B cell (primary cell): ENCODE measurements at regions not wholly inside any gene's neighbourhood (a gene's known extent, or its start where the extent isn't known, plus 50 kb on each side); places are given as distances from the start of the nearest gene placed in this dataset.

ENCODE experiments used
- ATAC-seq: fragments of 200-7000 bp; cut with Tn5 transposase; one replicate; pipeline ENCODE4 v1.10.0; 2021; ENCODE audit warnings: low read depth, mild to moderate bottlenecking, moderate number of reproducible peaks, moderate library complexity
- CTCF ChIA-PET: fragments of 350-600 bp; sonication (Branson Sonifier 250); formaldehyde crosslinking; loops from one replicate; lab custom pipeline; 2021; ENCODE audit warnings: antibody characterized with exemption, inconsistent platforms; lab: Charles Lee
- POLR2A ChIA-PET: fragments of 350-600 bp; sonication (Branson Sonifier 250); formaldehyde crosslinking; loops from one replicate; lab custom pipeline; 2021; ENCODE audit warnings: antibody characterized with exemption; lab: Charles Lee
- DNase-seq: peaks from one replicate; pipeline ENCODE4 v3.0.0; 2013
- H2AFZ ChIP-seq: 2 replicates; pipeline ENCODE4 v1.6.1; 2012; ENCODE audit warnings: mild to moderate bottlenecking, low read depth, low read length; ENCODE audit not compliant: insufficient read depth, poor library complexity, severe bottlenecking
- H3K27ac ChIP-seq, 2 donors: 1 replicate in 1 of 2; 2 replicates in 1 of 2; pipeline ENCODE4 v1.5.1; 2012 to 2013; ENCODE audit warnings: low read length in 2 of 2, mild to moderate bottlenecking in 2 of 2, moderate library complexity in 1 of 2
- H3K27me3 ChIP-seq, 4 experiments: fragments of 200-600 bp in 1 of 4; sonication (generic) in 1 of 4; replicated peaks in 1 of 4; 1 replicate in 2 of 4; 2 replicates in 2 of 4; pipeline versions ENCODE4 v1.6.1 to v1.7.0; 2013 to 2016; ENCODE audit warnings: low read length in 3 of 4, mild to moderate bottlenecking in 2 of 4, mixed read lengths in 1 of 4, moderate library complexity in 1 of 4; ENCODE audit not compliant: insufficient read depth in 4 of 4, control insufficient read depth in 3 of 4; ENCODE audit errors: control extremely low read depth in 1 of 4
- H3K36me3 ChIP-seq, 2 experiments: replicated peaks in 1 of 2; 1 replicate in 1 of 2; 2 replicates in 1 of 2; pipeline versions ENCODE4 v1.6.1 to v1.7.1; 2013; ENCODE audit warnings: low read length in 1 of 2; ENCODE audit not compliant: insufficient read depth in 2 of 2, control insufficient read depth in 1 of 2; ENCODE audit errors: control extremely low read depth in 1 of 2, extremely low read depth in 1 of 2
- H3K4me1 ChIP-seq, 2 donors: fragments of 200-600 bp in 1 of 2; sonication (generic) in 1 of 2; 1 replicate in 1 of 2; 2 replicates in 1 of 2; pipeline versions ENCODE4 v1.5.1 to v1.6.1; 2013 to 2017; ENCODE audit warnings: low read length in 2 of 2; ENCODE audit not compliant: control insufficient read depth in 2 of 2, insufficient read depth in 2 of 2
- H3K4me2 ChIP-seq: replicated peaks from 2 replicates; pipeline ENCODE3; 2012; ENCODE audit warnings: mild to moderate bottlenecking, low read depth, low read length; ENCODE audit not compliant: poor library complexity, severe bottlenecking
- H3K4me3 ChIP-seq, 5 experiments: fragments of 200-600 bp in 1 of 5; sonication (generic) in 1 of 5; 1 replicate in 3 of 5; 2 replicates in 2 of 5; pipeline versions ENCODE4 v1.5.1 to v1.7.0; 2011 to 2016; ENCODE audit warnings: low read length in 4 of 5, mild to moderate bottlenecking in 4 of 5, low read depth in 2 of 5, control low read depth in 1 of 5, moderate library complexity in 1 of 5; ENCODE audit not compliant: insufficient read depth in 1 of 5; ENCODE audit errors: control extremely low read depth in 1 of 5, extremely low read depth in 1 of 5
- H3K79me2 ChIP-seq: fragments of 200-600 bp; sonication (generic); one replicate; pipeline ENCODE4 v1.6.0; 2016; ENCODE audit warnings: low read length; ENCODE audit not compliant: control insufficient read depth, insufficient read depth
- H3K9ac ChIP-seq: fragments of 200-600 bp; sonication (generic); 2 replicates; pipeline ENCODE4 v1.6.1; 2017; ENCODE audit warnings: mild to moderate bottlenecking, low read length, moderate library complexity
- H3K9me3 ChIP-seq, 3 donors: one replicate each; pipeline versions ENCODE4 v1.6.1 to v1.7.1; 2013; ENCODE audit warnings: low read length in 2 of 3; ENCODE audit not compliant: control insufficient read depth in 2 of 3, insufficient read depth in 1 of 3; ENCODE audit errors: control extremely low read depth in 1 of 3
- H4K20me1 ChIP-seq: 2 replicates; pipeline ENCODE4 v1.6.0; 2012; ENCODE audit warnings: mild to moderate bottlenecking, low read length; ENCODE audit not compliant: insufficient read depth, control insufficient read depth, poor library complexity, severe bottlenecking
- H3K27ac Mint-ChIP-seq: one replicate; pipeline ENCODE4 v1.8.0; 2021; ENCODE audit warnings: mixed read lengths
- H3K27me3 Mint-ChIP-seq: one replicate; pipeline ENCODE4 v1.8.0; 2021; ENCODE audit warnings: mixed read lengths
- H3K4me1 Mint-ChIP-seq: one replicate; pipeline ENCODE4 v1.8.0; 2021; ENCODE audit warnings: mixed read lengths
- H3K4me3 Mint-ChIP-seq: one replicate; pipeline ENCODE4 v1.8.0; 2021; ENCODE audit warnings: mixed read lengths
- H3K9me3 Mint-ChIP-seq: one replicate; pipeline ENCODE4 v1.8.0; 2022; ENCODE audit warnings: mixed read lengths; ENCODE audit not compliant: insufficient read depth
- CTCF ChIP-seq: fragments of 200-600 bp; IDR thresholded peaks from one replicate; pipeline ENCODE4 v1.8.0; 2022; ENCODE audit warnings: antibody characterized with exemption, mild to moderate bottlenecking
- EZH2 ChIP-seq: IDR thresholded peaks from 2 replicates; pipeline ENCODE4 v1.6.1; 2012; ENCODE audit warnings: borderline replicate concordance, low read depth, mild to moderate bottlenecking, moderate library complexity, low read length; ENCODE audit not compliant: insufficient read depth, poor library complexity, severe bottlenecking
- WGBS: methylation state at CpG from one replicate; pipeline ENCODE4 v1.1.5; 2013; ENCODE audit warnings: missing lambda C conversion rate; ENCODE audit not compliant: insufficient coverage; 5-methylcytosine and 5-hydroxymethylcytosine counted together
- intact Hi-C: fragments of 100-400 bp; cut with micrococcal nuclease; formaldehyde crosslinking; loops from one replicate; pipeline ENCODE4 v1.10.0; 2022

- Histone ChIP-seq H3K27me3 (no peaks in the 10 kb centered on the region), H3K9me3 (peaks cover 0 to 6% (median 0%) of the 10 kb centered on the region in 3 donors), H3K4me3 (no peak overlapping the region), H3K4me1 (no peaks in the 10 kb centered on the region), H3K36me3 (no peaks in the 10 kb centered on the region), H4K20me1 (no peaks in the 10 kb centered on the region), H3K4me2 (no peak overlapping the region), H3K27ac (no peak overlapping the region), H2AFZ (no peak overlapping the region), H3K79me2 (no peaks in the 10 kb centered on the region), H3K9ac (no peak overlapping the region)
- Mint-ChIP-seq H3K27me3 (no peaks in the 10 kb centered on the region), H3K27ac (no peak overlapping the region), H3K9me3 (no peaks in the 10 kb centered on the region), H3K4me3 (no peak overlapping the region), H3K4me1 (no peaks in the 10 kb centered on the region)
- ChIA-PET POLR2A (no interaction called here), CTCF (interaction anchor here (1.3 kb wide), 1 partner anchor 18 kb away, joined by 3 read pairs; no protein-coding TSS in a partner anchor)
- TF ChIP-seq EZH2: no peak
- intact Hi-C loops: no loop called here
- WGBS: 72% methylated on average over 16 of the region's 18 CpGs
- no peak for DNase-seq
- ATAC-seq: no peak
Observed at GRCh38 chr12:114952573-114953271, 268.7 kb upstream of the TBX3 start.

- Mint-ChIP-seq H3K4me3 (no peak overlapping the region), H3K4me1 (no peaks in the 10 kb centered on the region), H3K27ac (no peak overlapping the region), H3K9me3 (no peaks in the 10 kb centered on the region), H3K27me3 (peaks cover 2% of the 10 kb centered on the region)
- intact Hi-C loops: no loop called here
- H3K4me2 ChIP-seq: no peak overlapping the region
- ATAC-seq (no peak), DNase-seq (no peak)
- H4K20me1 ChIP-seq: no peaks in the 10 kb centered on the region
- ChIA-PET POLR2A (no interaction called here), CTCF (no interaction called here)
- no peaks in the 10 kb centered on the region for H3K36me3 ChIP-seq
- H3K79me2 ChIP-seq: no peaks in the 10 kb centered on the region
- WGBS: 76% methylated on average over 4 of the region's 8 CpGs
- no peak overlapping the region for H3K27ac ChIP-seq
- H3K27me3 ChIP-seq: no peaks in the 10 kb centered on the region
- H3K4me3 ChIP-seq: no peak overlapping the region
- no peaks in the 10 kb centered on the region for H3K4me1 ChIP-seq
- H2AFZ ChIP-seq: no peak overlapping the region
- no peak overlapping the region for H3K9ac ChIP-seq
- TF ChIP-seq EZH2: no peak
- no peak for TF ChIP-seq CTCF
- H3K9me3 ChIP-seq: peaks cover 0 to 6% (median 0%) of the 10 kb centered on the region in 3 donors
Observed at GRCh38 chr12:114949058-114949820, 265.3 kb upstream of the TBX3 start.
